ENCODE measurements at regions not wholly inside any gene's neighbourhood (a gene's known extent, or its start where the extent isn't known, plus 50 kb on each side); places are given as distances from the start of the nearest gene placed in this dataset.
"Not testable (repeated sequence)": the region's sequence is repeated elsewhere in the genome, so short reads cannot be mapped to it uniquely, and the experiment has no call there.

- CTCF ChIA-PET; H3K27me3 Mint-ChIP-seq; H3K4me1 Mint-ChIP-seq (ENCODE audit: low read depth); H3K27ac Mint-ChIP-seq; DNase-seq; H3K9me3 Mint-ChIP-seq; H3K4me3 Mint-ChIP-seq; intact Hi-C loops (cut with micrococcal nuclease); H3K36me3 Mint-ChIP-seq; POLR2A ChIA-PET: not testable (repeated sequence)
These were observed 195.1 kb downstream of the GPAT3 start for GRCh38 chr4:83730958-83731357.

DNA sequence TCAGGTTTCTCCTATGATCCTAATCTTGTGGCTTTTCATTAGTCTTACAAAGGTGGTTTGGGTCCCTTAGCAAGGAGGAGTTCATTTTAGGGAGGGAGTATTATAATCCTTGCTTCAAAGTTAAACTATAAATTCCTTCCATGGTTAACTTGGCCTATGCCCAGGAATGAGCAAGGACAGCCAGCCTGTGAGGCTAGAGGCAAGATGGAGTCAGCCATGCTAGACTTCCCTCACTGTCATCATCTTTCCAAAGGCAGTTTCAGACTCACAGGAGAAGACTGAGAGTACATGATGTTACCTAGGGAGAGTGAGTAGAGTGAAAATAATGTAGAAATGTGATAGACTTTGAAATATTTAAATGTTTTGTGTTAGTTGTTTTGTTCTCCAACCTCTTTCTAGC is 192.3 kb downstream of the GPAT3 start:
- H3K4me3 Mint-ChIP-seq, result no peak overlapping the region
- no peak for DNase-seq
- peaks cover 7% of the 10 kb centered on the region for H3K9me3 Mint-ChIP-seq
- H3K27ac Mint-ChIP-seq, result no peak overlapping the region
- ChIA-PET CTCF (no interaction called here), POLR2A (no interaction called here)
- H3K4me1 Mint-ChIP-seq (ENCODE audit: low read depth), result no peaks in the 10 kb centered on the region
- no peaks in the 10 kb centered on the region for H3K36me3 Mint-ChIP-seq
- H3K27me3 Mint-ChIP-seq, result peaks cover 7% of the 10 kb centered on the region
- intact Hi-C loops (cut with micrococcal nuclease), result no loop called here

DNA sequence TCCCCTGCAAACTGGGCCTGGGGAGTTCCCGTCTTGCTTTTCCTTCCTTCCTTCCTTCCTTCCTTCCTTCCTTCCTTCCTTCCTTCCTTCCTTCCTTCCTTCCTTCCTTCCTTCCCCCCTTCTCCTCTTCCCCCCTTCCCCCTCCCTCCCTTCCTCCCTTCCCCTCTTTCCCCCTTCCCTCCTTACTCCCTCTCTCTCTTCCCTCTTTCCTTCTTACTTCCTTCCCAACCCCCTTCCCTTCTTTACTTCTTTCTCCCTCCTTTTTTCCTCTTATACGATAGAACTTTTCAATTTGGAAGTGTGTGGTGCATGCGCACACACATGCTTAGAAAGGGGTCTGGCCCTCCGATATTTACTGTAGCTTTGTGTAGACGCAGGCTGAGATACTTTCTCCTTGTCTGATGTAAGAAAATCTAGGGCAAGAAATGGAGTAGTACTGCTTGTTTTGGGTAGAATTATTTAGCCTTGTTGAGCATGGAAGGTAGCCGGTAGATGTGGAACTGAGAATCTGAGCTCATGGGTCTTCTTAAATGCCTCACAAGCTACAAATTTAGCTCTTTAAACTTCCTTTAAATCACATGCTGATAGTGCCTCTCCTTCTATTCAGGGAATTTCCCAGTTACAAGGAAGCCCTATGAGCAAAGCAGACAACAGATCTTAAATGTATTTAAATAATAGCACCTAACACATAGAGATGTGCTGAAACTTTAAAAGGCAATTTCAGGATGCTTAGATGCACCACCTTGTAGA is 189.6 kb downstream of the GPAT3 start:
- ChIA-PET CTCF (no interaction called here), POLR2A (no interaction called here)
- H3K4me3 Mint-ChIP-seq, result no peak overlapping the region
- H3K36me3 Mint-ChIP-seq, result no peaks in the 10 kb centered on the region
- H3K4me1 Mint-ChIP-seq (ENCODE audit: low read depth), result no peaks in the 10 kb centered on the region
- no peak for DNase-seq
- H3K27ac Mint-ChIP-seq, result no peak overlapping the region
- H3K27me3 Mint-ChIP-seq, result peaks cover 12% of the 10 kb centered on the region
- intact Hi-C loops (cut with micrococcal nuclease), result no loop called here
- peaks cover 7% of the 10 kb centered on the region for H3K9me3 Mint-ChIP-seq

DNA sequence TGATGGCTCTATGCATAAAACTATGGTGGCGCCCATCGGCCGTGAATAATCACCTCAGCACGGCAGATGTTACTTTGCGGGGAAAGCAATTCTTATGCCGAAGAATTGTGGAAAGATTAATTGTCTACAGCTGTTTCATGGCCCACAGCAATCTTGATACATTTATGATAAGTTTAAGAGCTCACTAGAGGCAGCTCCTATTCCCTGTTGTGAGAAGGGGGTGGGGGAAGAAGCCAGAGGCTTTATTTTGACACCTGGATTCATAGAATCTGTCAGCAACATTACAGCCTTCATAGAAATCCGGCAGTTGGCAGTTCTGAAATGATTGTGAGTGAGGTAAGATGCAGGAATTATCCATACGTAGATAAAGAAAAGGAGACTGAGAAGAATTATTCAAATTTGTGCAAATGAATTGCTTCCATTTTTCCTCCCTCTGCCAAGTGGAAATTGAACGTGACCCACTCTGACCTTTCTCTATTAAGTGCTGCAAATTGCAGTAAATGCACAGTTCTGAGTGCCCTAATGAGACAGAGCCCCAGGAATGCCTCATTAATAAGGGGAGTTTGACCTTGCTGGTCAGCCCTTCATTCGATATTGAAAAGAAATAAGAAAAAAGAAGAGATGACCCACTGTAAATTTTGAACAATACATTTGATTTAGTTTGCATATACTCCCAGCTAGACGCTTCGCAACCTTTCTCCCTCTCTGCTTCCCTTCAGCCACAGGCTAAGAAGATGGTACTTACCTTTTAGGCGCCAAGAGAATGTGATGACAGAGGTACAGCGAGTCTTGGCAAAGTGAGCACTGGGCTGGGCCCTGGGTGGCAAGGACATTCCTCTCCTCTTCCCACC is 188.8 kb downstream of the GPAT3 start:
- Mint-ChIP-seq H3K4me3 (no peak overlapping the region), H3K9me3 (peaks cover 1% of the 10 kb centered on the region), H3K4me1 (ENCODE audit: low read depth) (no peaks in the 10 kb centered on the region), H3K27ac (no peak overlapping the region), H3K27me3 (peaks cover 12% of the 10 kb centered on the region), H3K36me3 (no peaks in the 10 kb centered on the region)
- intact Hi-C loops (cut with micrococcal nuclease), result no loop called here
- ChIA-PET CTCF (no interaction called here), POLR2A (no interaction called here)
- no peak for DNase-seq

GRCh38 chr4:83723609-83724008 is 187.7 kb downstream of the GPAT3 start:
- intact Hi-C loops (cut with micrococcal nuclease), result no loop called here
- Mint-ChIP-seq H3K9me3 (no peaks in the 10 kb centered on the region), H3K27me3 (peaks cover 12% of the 10 kb centered on the region), H3K4me3 (no peak overlapping the region), H3K36me3 (no peaks in the 10 kb centered on the region), H3K27ac (no peak overlapping the region), H3K4me1 (ENCODE audit: low read depth) (no peaks in the 10 kb centered on the region)
- no peak for DNase-seq
- ChIA-PET POLR2A (no interaction called here), CTCF (no interaction called here)

GRCh38 chr4:83722730-83723269 is 186.9 kb downstream of the GPAT3 start:
- H3K27me3 Mint-ChIP-seq, result peaks cover 12% of the 10 kb centered on the region
- no peak overlapping the region for H3K27ac Mint-ChIP-seq
- H3K36me3 Mint-ChIP-seq, result no peaks in the 10 kb centered on the region
- H3K4me1 Mint-ChIP-seq (ENCODE audit: low read depth), result no peaks in the 10 kb centered on the region
- H3K9me3 Mint-ChIP-seq, result no peaks in the 10 kb centered on the region
- CTCF ChIA-PET, result no interaction called here
- no peak overlapping the region for H3K4me3 Mint-ChIP-seq
- intact Hi-C loops (cut with micrococcal nuclease), result no loop called here
- no peak for DNase-seq
- POLR2A ChIA-PET, result no interaction called here

DNA sequence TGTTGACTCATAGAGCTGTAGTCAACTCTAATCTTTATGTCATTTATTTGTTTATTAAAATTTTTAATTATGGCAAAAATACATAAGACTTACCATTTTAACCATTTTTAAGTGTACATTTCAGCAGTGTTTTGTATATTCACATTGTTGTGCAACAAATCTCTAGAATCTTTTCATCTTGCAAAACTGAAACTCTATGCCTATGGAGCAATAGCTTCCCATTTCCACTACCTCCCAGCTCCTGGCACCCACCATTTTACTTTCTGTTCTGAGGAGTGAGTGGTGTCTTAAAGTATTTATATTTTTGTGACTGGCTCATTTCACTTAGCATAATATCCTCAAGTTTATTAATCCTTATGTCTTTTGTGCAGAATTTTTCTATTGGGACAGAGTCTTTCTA is 181.0 kb downstream of the GPAT3 start:
- no peak for DNase-seq
- no peaks in the 10 kb centered on the region for H3K36me3 Mint-ChIP-seq
- no peaks in the 10 kb centered on the region for H3K4me1 Mint-ChIP-seq (ENCODE audit: low read depth)
- POLR2A ChIA-PET, result no interaction called here
- no peaks in the 10 kb centered on the region for H3K9me3 Mint-ChIP-seq
- H3K4me3 Mint-ChIP-seq, result no peak overlapping the region
- no peak overlapping the region for H3K27ac Mint-ChIP-seq
- intact Hi-C loops (cut with micrococcal nuclease), result no loop called here
- CTCF ChIA-PET, result no interaction called here
- H3K27me3 Mint-ChIP-seq, result peaks cover 5% of the 10 kb centered on the region

DNA sequence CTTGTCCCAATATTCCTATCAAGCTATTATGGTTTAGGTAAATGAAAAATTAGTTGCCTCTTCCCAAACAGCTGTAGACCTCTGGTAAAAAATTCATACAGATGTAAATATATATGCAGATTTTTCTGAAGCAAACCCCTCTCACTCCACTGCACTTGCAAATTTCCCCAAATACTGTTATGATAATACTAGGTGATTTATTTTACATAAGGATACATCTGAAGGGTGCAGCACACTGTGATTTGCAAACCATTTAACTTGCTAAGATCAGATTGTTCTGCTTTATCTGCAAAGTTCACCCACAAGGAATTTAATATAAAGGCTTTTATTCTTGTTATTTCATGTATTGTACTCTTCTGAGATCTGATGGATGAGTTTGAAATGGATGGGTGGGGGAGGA is 177.0 kb downstream of the GPAT3 start:
- Mint-ChIP-seq H3K27ac (no peak overlapping the region), H3K4me3 (no peak overlapping the region), H3K4me1 (ENCODE audit: low read depth) (no peaks in the 10 kb centered on the region), H3K36me3 (no peaks in the 10 kb centered on the region), H3K27me3 (no peaks in the 10 kb centered on the region), H3K9me3 (no peaks in the 10 kb centered on the region)
- CTCF ChIA-PET, result no interaction called here
- POLR2A ChIA-PET, result no interaction called here
- intact Hi-C loops (cut with micrococcal nuclease), result no loop called here
- no peak for DNase-seq

GRCh38 chr4:83709627-83710026 is 173.7 kb downstream of the GPAT3 start:
- ChIA-PET POLR2A (no interaction called here), CTCF (no interaction called here)
- no peaks in the 10 kb centered on the region for H3K27me3 Mint-ChIP-seq
- DNase-seq, result no peak
- intact Hi-C loops (cut with micrococcal nuclease), result no loop called here
- no peaks in the 10 kb centered on the region for H3K4me1 Mint-ChIP-seq (ENCODE audit: low read depth)
- no peak overlapping the region for H3K27ac Mint-ChIP-seq
- no peaks in the 10 kb centered on the region for H3K9me3 Mint-ChIP-seq
- H3K36me3 Mint-ChIP-seq, result no peaks in the 10 kb centered on the region
- no peak overlapping the region for H3K4me3 Mint-ChIP-seq

GRCh38 chr4:83708500-83709175 is 172.7 kb downstream of the GPAT3 start:
- no peaks in the 10 kb centered on the region for H3K36me3 Mint-ChIP-seq
- H3K27ac Mint-ChIP-seq, result no peak overlapping the region
- no peaks in the 10 kb centered on the region for H3K9me3 Mint-ChIP-seq
- no peak for DNase-seq
- POLR2A ChIA-PET, result no interaction called here
- H3K4me1 Mint-ChIP-seq (ENCODE audit: low read depth), result no peaks in the 10 kb centered on the region
- H3K27me3 Mint-ChIP-seq, result peaks cover 2% of the 10 kb centered on the region
- CTCF ChIA-PET, result no interaction called here
- intact Hi-C loops (cut with micrococcal nuclease), result no loop called here
- H3K4me3 Mint-ChIP-seq, result no peak overlapping the region

DNA sequence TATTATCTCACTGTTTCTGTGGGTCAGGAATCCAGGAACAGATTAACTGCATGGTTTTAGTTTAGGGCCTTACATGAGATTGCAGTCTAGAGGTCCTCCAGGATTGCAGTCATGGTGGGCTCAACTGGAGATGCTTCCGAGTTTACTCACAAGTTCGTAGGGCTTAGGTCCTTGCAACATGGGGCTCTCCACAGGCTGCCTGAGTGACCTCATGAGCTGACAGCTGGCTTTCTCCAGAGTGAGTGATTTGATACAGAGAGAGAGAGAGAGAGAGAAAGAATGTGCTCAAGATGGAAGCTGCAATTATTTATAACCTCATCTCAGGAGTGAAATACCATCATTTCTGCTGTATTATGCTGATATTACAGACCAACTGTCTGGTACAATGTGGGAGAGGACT is 168.9 kb downstream of the GPAT3 start:
- no peak for DNase-seq
- no peaks in the 10 kb centered on the region for H3K4me1 Mint-ChIP-seq (ENCODE audit: low read depth)
- no peak overlapping the region for H3K27ac Mint-ChIP-seq
- CTCF ChIA-PET, result no interaction called here
- H3K36me3 Mint-ChIP-seq, result no peaks in the 10 kb centered on the region
- POLR2A ChIA-PET, result no interaction called here
- H3K4me3 Mint-ChIP-seq, result no peak overlapping the region
- intact Hi-C loops (cut with micrococcal nuclease), result no loop called here
- H3K27me3 Mint-ChIP-seq, result peaks cover 2% of the 10 kb centered on the region
- peaks cover 8% of the 10 kb centered on the region for H3K9me3 Mint-ChIP-seq

GRCh38 chr4:83703752-83704151 is 167.8 kb downstream of the GPAT3 start:
- ChIA-PET POLR2A (no interaction called here), CTCF (no interaction called here)
- H3K27me3 Mint-ChIP-seq, result peaks cover 2% of the 10 kb centered on the region
- intact Hi-C loops (cut with micrococcal nuclease), result no loop called here
- H3K4me3 Mint-ChIP-seq, result no peak overlapping the region
- DNase-seq, result no peak
- H3K4me1 Mint-ChIP-seq (ENCODE audit: low read depth), result no peaks in the 10 kb centered on the region
- no peak overlapping the region for H3K27ac Mint-ChIP-seq
- peaks cover 8% of the 10 kb centered on the region for H3K9me3 Mint-ChIP-seq
- H3K36me3 Mint-ChIP-seq, result no peaks in the 10 kb centered on the region

All from activated CD4-positive, alpha-beta memory T cell treated with anti-CD3 and anti-CD28 coated beads for 36 hours (primary cell).